ENCODE measurements at regions not wholly inside any gene's neighbourhood (a gene's known extent, or its start where the extent isn't known, plus 50 kb on each side); places are given as distances from the start of the nearest gene placed in this dataset.

GRCh38 chr16:5640883-5641282 is 543.3 kb upstream of the EEF2KMT start:
- peaks cover 0 to 4% (median 0%) of the 10 kb centered on the region in 9 donors for H3K9me3 Mint-ChIP-seq
- POLR2A ChIA-PET, result no interaction called here
- DNase-seq (no peak), ATAC-seq (no peak)
- H3K36me3 Mint-ChIP-seq, result no peaks in the 10 kb centered on the region
- H3K4me3 Mint-ChIP-seq, result no peak overlapping the region
- H3K27ac Mint-ChIP-seq, result no peak overlapping the region
- H3K4me1 Mint-ChIP-seq, result peaks cover 0 to 1% (median 0%) of the 10 kb centered on the region in 4 donors
- peaks cover 0 to 24% (median 0%) of the 10 kb centered on the region in 5 donors for H3K27me3 Mint-ChIP-seq

- no peak for ATAC-seq
- H3K4me3 Mint-ChIP-seq, result no peak overlapping the region
These were observed 541.9 kb upstream of the EEF2KMT start for GRCh38 chr16:5639531-5639930.

GRCh38 chr16:5635331-5635730 is 537.7 kb upstream of the EEF2KMT start:
- peaks cover 0 to 12% (median 4%) of the 10 kb centered on the region in 5 donors for H3K27me3 Mint-ChIP-seq
- no peak overlapping the region for H3K27ac Mint-ChIP-seq
- no peaks in the 10 kb centered on the region for H3K36me3 Mint-ChIP-seq
- H3K4me1 Mint-ChIP-seq, result peaks cover 0 to 1% (median 0%) of the 10 kb centered on the region in 4 donors
- ATAC-seq, result no peak
- DNase-seq, result no peak
- H3K9me3 Mint-ChIP-seq, result no peaks in the 10 kb centered on the region
- no peak overlapping the region for H3K4me3 Mint-ChIP-seq
- POLR2A ChIA-PET, result no interaction called here

More at GRCh38 chr16:5639531-5639930, 541.9 kb upstream of the EEF2KMT start:
- Mint-ChIP-seq H3K4me1 (peaks cover 0 to 1% (median 0%) of the 10 kb centered on the region in 4 donors), H3K36me3 (no peaks in the 10 kb centered on the region), H3K27ac (no peak overlapping the region), H3K9me3 (peaks cover 0 to 4% (median 0%) of the 10 kb centered on the region in 9 donors), H3K27me3 (peaks cover 0 to 24% (median 4%) of the 10 kb centered on the region in 5 donors)
- no peak for DNase-seq
- POLR2A ChIA-PET, result no interaction called here

- ATAC-seq (no peak), DNase-seq (no peak)
- no peaks in the 10 kb centered on the region for H3K4me1 Mint-ChIP-seq
- H3K36me3 Mint-ChIP-seq, result no peaks in the 10 kb centered on the region
- peaks cover 0 to 12% (median 4%) of the 10 kb centered on the region in 5 donors for H3K27me3 Mint-ChIP-seq
- H3K9me3 Mint-ChIP-seq, result peaks cover 0 to 2% (median 0%) of the 10 kb centered on the region in 9 donors
- H3K27ac Mint-ChIP-seq, result no peak overlapping the region
- POLR2A ChIA-PET, result no interaction called here
- no peak overlapping the region for H3K4me3 Mint-ChIP-seq
These were observed 537.1 kb upstream of the EEF2KMT start for GRCh38 chr16:5634666-5635180.

- POLR2A ChIA-PET, result no interaction called here
These were observed 536.3 kb upstream of the EEF2KMT start for GRCh38 chr16:5633845-5634440.

GRCh38 chr16:5622234-5622884 is 524.8 kb upstream of the EEF2KMT start:
- no peak overlapping the region for H3K27ac Mint-ChIP-seq
- no peak overlapping the region for H3K4me3 Mint-ChIP-seq
- H3K27me3 Mint-ChIP-seq, result peaks cover 5 to 27% (median 12%) of the 10 kb centered on the region in 5 donors
- peaks cover 0 to 2% (median 0%) of the 10 kb centered on the region in 4 donors for H3K4me1 Mint-ChIP-seq
- POLR2A ChIA-PET, result no interaction called here
- H3K36me3 Mint-ChIP-seq, result peaks cover 0 to 10% (median 0%) of the 10 kb centered on the region in 3 donors
- peaks cover 0 to 14% (median 6%) of the 10 kb centered on the region in 9 donors for H3K9me3 Mint-ChIP-seq
- no peak for ATAC-seq
- DNase-seq, result no peak

More at GRCh38 chr16:5633845-5634440, 536.3 kb upstream of the EEF2KMT start:
- DNase-seq (no peak), ATAC-seq (no peak)
- H3K27me3 Mint-ChIP-seq, result peaks cover 0 to 11% (median 4%) of the 10 kb centered on the region in 5 donors
- H3K9me3 Mint-ChIP-seq, result peaks cover 0 to 4% (median 0%) of the 10 kb centered on the region in 9 donors
- H3K4me3 Mint-ChIP-seq, result no peak overlapping the region
- no peak overlapping the region for H3K27ac Mint-ChIP-seq
- no peaks in the 10 kb centered on the region for H3K36me3 Mint-ChIP-seq
- no peaks in the 10 kb centered on the region for H3K4me1 Mint-ChIP-seq

GRCh38 chr16:5621826-5622225 is 524.2 kb upstream of the EEF2KMT start:
- no peak overlapping the region for H3K27ac Mint-ChIP-seq
- H3K4me3 Mint-ChIP-seq, result no peak overlapping the region
- peaks cover 0 to 10% (median 0%) of the 10 kb centered on the region in 3 donors for H3K36me3 Mint-ChIP-seq
- peaks cover 0 to 7% (median 0%) of the 10 kb centered on the region in 4 donors for H3K4me1 Mint-ChIP-seq
- POLR2A ChIA-PET, result no interaction called here
- DNase-seq, result no peak
- ATAC-seq, result no peak
- H3K27me3 Mint-ChIP-seq, result peaks cover 9 to 32% (median 18%) of the 10 kb centered on the region in 5 donors
- peaks cover 0 to 12% (median 6%) of the 10 kb centered on the region in 9 donors for H3K9me3 Mint-ChIP-seq

GRCh38 chr16:5619304-5619703 is 521.7 kb upstream of the EEF2KMT start:
- no peaks in the 10 kb centered on the region for H3K36me3 Mint-ChIP-seq
- no peak overlapping the region for H3K4me3 Mint-ChIP-seq
- POLR2A ChIA-PET, result no interaction called here
- H3K9me3 Mint-ChIP-seq, result peaks cover 0 to 4% (median 0%) of the 10 kb centered on the region in 9 donors
- ATAC-seq (no peak), DNase-seq (no peak)
- peaks cover 0 to 9% (median 0%) of the 10 kb centered on the region in 4 donors for H3K4me1 Mint-ChIP-seq
- no peak overlapping the region for H3K27ac Mint-ChIP-seq
- H3K27me3 Mint-ChIP-seq, result peaks cover 13 to 37% (median 25%) of the 10 kb centered on the region in 5 donors

GRCh38 chr16:5616841-5617240 is 519.2 kb upstream of the EEF2KMT start:
- POLR2A ChIA-PET, result no interaction called here

GRCh38 chr16:5615868-5616642 is 518.5 kb upstream of the EEF2KMT start:
- Mint-ChIP-seq H3K27ac (no peak overlapping the region), H3K9me3 (peaks cover 0 to 11% (median 0%) of the 10 kb centered on the region in 9 donors), H3K4me3 (no peak overlapping the region), H3K36me3 (no peaks in the 10 kb centered on the region), H3K4me1 (peaks cover 0 to 9% (median 0%) of the 10 kb centered on the region in 4 donors), H3K27me3 (peaks cover 13 to 37% (median 28%) of the 10 kb centered on the region in 5 donors)
- DNase-seq (peak in 3 of 10 donors; percentile 1 to 7 (median 2)), ATAC-seq (no peak)
- POLR2A ChIA-PET, result no interaction called here

More at GRCh38 chr16:5616841-5617240, 519.2 kb upstream of the EEF2KMT start:
- Mint-ChIP-seq H3K9me3 (peaks cover 0 to 11% (median 0%) of the 10 kb centered on the region in 9 donors), H3K27ac (no peak overlapping the region), H3K4me3 (no peak overlapping the region), H3K4me1 (peaks cover 0 to 9% (median 0%) of the 10 kb centered on the region in 4 donors), H3K36me3 (no peaks in the 10 kb centered on the region), H3K27me3 (peaks cover 13 to 37% (median 27%) of the 10 kb centered on the region in 5 donors)
- no peak for ATAC-seq
- DNase-seq, result no peak

- peaks cover 0 to 3% (median under 1%) of the 10 kb centered on the region in 9 donors for H3K9me3 Mint-ChIP-seq
- peaks cover 0 to 6% (median 0%) of the 10 kb centered on the region in 5 donors for H3K27me3 Mint-ChIP-seq
- no peak overlapping the region for H3K27ac Mint-ChIP-seq
- DNase-seq, result no peak
- no peak overlapping the region for H3K4me3 Mint-ChIP-seq
- no peak for ATAC-seq
- H3K4me1 Mint-ChIP-seq, result no peaks in the 10 kb centered on the region
- H3K36me3 Mint-ChIP-seq, result no peaks in the 10 kb centered on the region
- POLR2A ChIA-PET, result no interaction called here
These were observed 509.6 kb upstream of the EEF2KMT start for GRCh38 chr16:5607169-5607568.

- Mint-ChIP-seq H3K36me3 (no peaks in the 10 kb centered on the region), H3K27me3 (peaks cover 0 to 6% (median 0%) of the 10 kb centered on the region in 5 donors), H3K4me3 (no peak overlapping the region), H3K27ac (no peak overlapping the region), H3K9me3 (peaks cover 0 to 10% (median 3%) of the 10 kb centered on the region in 9 donors), H3K4me1 (no peaks in the 10 kb centered on the region)
- no peak for DNase-seq
- POLR2A ChIA-PET, result no interaction called here
- no peak for ATAC-seq
These were observed 507.8 kb upstream of the EEF2KMT start for GRCh38 chr16:5605404-5605803.

Measured in naive thymus-derived CD8-positive, alpha-beta T cell (primary cell).